H1 (cell line): ENCODE measurements at regions not wholly inside any gene's neighbourhood (a gene's known extent, or its start where the extent isn't known, plus 50 kb on each side); places are given as distances from the start of the nearest gene placed in this dataset.

ENCODE experiments used
- CTCF ChIA-PET: fragments of 300-600 bp; sonication (Branson Sonifier 250); formaldehyde crosslinking; loops from one replicate; lab custom pipeline; 2021; ENCODE audit not compliant: partially characterized antibody; lab: Charles Lee
- POLR2A ChIA-PET: fragments of 300-600 bp; sonication (Branson Sonifier 250); formaldehyde crosslinking; loops from one replicate; lab custom pipeline; 2021; ENCODE audit warnings: inconsistent platforms; ENCODE audit not compliant: partially characterized antibody; lab: Charles Lee
- DNase-seq, 2 experiments: peaks; one replicate each; pipeline versions ENCODE4 v3.0.0 to v3.0.0-alpha.2; 2010 to 2022; ENCODE audit warnings: low spot score in 2 of 2, low read depth in 1 of 2, mixed read lengths in 1 of 2
- FAIRE-seq: peaks from 2 replicates; lab custom pipeline; 2011; peaks lifted over from hg19 to GRCh38; lab: Jason Lieb, UNC
- H2AFZ ChIP-seq: 2 replicates; pipeline ENCODE4 v1.8.1; 2012; ENCODE audit warnings: low read length, inconsistent platforms
- H2AK5ac ChIP-seq: 2 replicates; pipeline ENCODE4 v1.6.1; 2013; ENCODE audit warnings: low read depth, low read length
- H2BK120ac ChIP-seq: replicated peaks from 2 replicates; pipeline ENCODE3; 2013; ENCODE audit warnings: low read depth, low read length, inconsistent platforms
- H2BK12ac ChIP-seq: 2 replicates; pipeline ENCODE4 v1.6.1; 2013; ENCODE audit warnings: low read depth, low read length
- H2BK15ac ChIP-seq: 2 replicates; pipeline ENCODE4 v1.6.1; 2013; ENCODE audit warnings: low read length
- H2BK20ac ChIP-seq: 2 replicates; pipeline ENCODE4 v1.6.1; 2013; ENCODE audit warnings: low read length
- H2BK5ac ChIP-seq: 2 replicates; pipeline ENCODE4 v1.6.1; 2013; ENCODE audit warnings: low read depth, low read length
- H3K14ac ChIP-seq: 2 replicates; pipeline ENCODE4 v1.6.1; 2013; ENCODE audit warnings: inconsistent platforms; ENCODE audit not compliant: insufficient read length
- H3K18ac ChIP-seq: 2 replicates; pipeline ENCODE4 v1.6.1; 2013; ENCODE audit warnings: low read length; ENCODE audit errors: extremely low read depth
- H3K23ac ChIP-seq: 2 replicates; pipeline ENCODE4 v1.6.1; 2013; ENCODE audit warnings: inconsistent platforms; ENCODE audit not compliant: insufficient read length
- H3K23me2 ChIP-seq: 2 replicates; pipeline ENCODE4 v1.6.1; 2013; ENCODE audit warnings: low read depth, low read length
- H3K27ac ChIP-seq: 2 replicates; pipeline ENCODE4 v1.6.1; 2011; ENCODE audit warnings: low read depth, low read length, inconsistent platforms
- H3K27me3 ChIP-seq, 4 experiments: replicated peaks in 1 of 4; 1 replicate in 1 of 4; 2 replicates in 3 of 4; pipeline versions ENCODE4 v1.6.1 to v1.8.1; 2011 to 2013; ENCODE audit warnings: low read length in 3 of 4, mild to moderate bottlenecking in 3 of 4, inconsistent platforms in 2 of 4, mixed read lengths in 2 of 4, moderate library complexity in 1 of 4; ENCODE audit not compliant: control insufficient read depth in 3 of 4, insufficient read depth in 3 of 4; ENCODE audit errors: extremely low read depth in 1 of 4
- H3K36me3 ChIP-seq, 4 experiments: 2 replicates each; pipeline versions ENCODE4 v1.6.1 to v1.8.1; 2011 to 2013; ENCODE audit warnings: mild to moderate bottlenecking in 4 of 4, low read length in 3 of 4, moderate library complexity in 2 of 4, control low read depth in 1 of 4, inconsistent platforms in 1 of 4; ENCODE audit not compliant: insufficient read depth in 4 of 4, control insufficient read depth in 2 of 4
- H3K4ac ChIP-seq: replicated peaks from 2 replicates; pipeline ENCODE3; 2013; ENCODE audit warnings: low read length, low read depth, mixed read lengths, inconsistent platforms; ENCODE audit not compliant: insufficient read length
- H3K4me1 ChIP-seq, 4 experiments: replicated peaks in 1 of 4; 1 replicate in 1 of 4; 2 replicates in 3 of 4; pipeline versions ENCODE4 v1.6.1 to v1.8.1; 2011 to 2013; ENCODE audit warnings: low read length in 3 of 4, inconsistent platforms in 2 of 4, mixed read lengths in 1 of 4; ENCODE audit not compliant: insufficient read depth in 4 of 4, control insufficient read depth in 3 of 4
- H3K4me2 ChIP-seq, 2 experiments: 2 replicates each; pipeline versions ENCODE4 v1.6.1 to v1.8.1; 2011 to 2013; ENCODE audit warnings: low read depth in 2 of 2, low read length in 2 of 2, control low read depth in 1 of 2, inconsistent platforms in 1 of 2, mild to moderate bottlenecking in 1 of 2; ENCODE audit not compliant: insufficient read depth in 1 of 2
- H3K4me3 ChIP-seq, 4 experiments: fragments of 200-600, 300-600 bp in 1 of 4; sonication (generic), shearing (Covaris generic), sonication (Bioruptor Twin) in 1 of 4; 2 replicates each; pipeline versions ENCODE4 v1.5.1 to v1.8.1; 2011 to 2016; ENCODE audit warnings: low read length in 4 of 4, low read depth in 3 of 4, control low read depth in 2 of 4, inconsistent platforms in 2 of 4, mild to moderate bottlenecking in 2 of 4, mixed read lengths in 1 of 4, moderate library complexity in 1 of 4; ENCODE audit not compliant: insufficient read depth in 2 of 4; ENCODE audit errors: extremely low read depth in 1 of 4
- H3K56ac ChIP-seq: replicated peaks from 2 replicates; pipeline ENCODE3; 2013; ENCODE audit warnings: low read depth, mild to moderate bottlenecking, mixed read lengths, low read length, inconsistent platforms; ENCODE audit not compliant: insufficient read length
- H3K79me1 ChIP-seq: 2 replicates; pipeline ENCODE4 v1.6.1; 2013; ENCODE audit warnings: low read depth, low read length, control low read depth
- H3K79me2 ChIP-seq, 2 experiments: 2 replicates each; pipeline versions ENCODE4 v1.6.1 to v1.8.1; 2012 to 2013; ENCODE audit warnings: low read length in 2 of 2, mild to moderate bottlenecking in 2 of 2, inconsistent platforms in 1 of 2; ENCODE audit not compliant: insufficient read depth in 2 of 2, control insufficient read depth in 1 of 2
- H3K9ac ChIP-seq, 4 experiments: replicated peaks in 1 of 4; 1 replicate in 1 of 4; 2 replicates in 3 of 4; pipeline versions ENCODE4 v1.6.1 to v1.8.1; 2011 to 2013; ENCODE audit warnings: low read depth in 3 of 4, low read length in 3 of 4, control low read depth in 2 of 4, mild to moderate bottlenecking in 2 of 4, moderate library complexity in 2 of 4, inconsistent platforms in 1 of 4; ENCODE audit errors: extremely low read depth in 1 of 4
- H3K9me3 ChIP-seq, 2 experiments: 2 replicates each; pipeline versions ENCODE4 v1.6.1 to v1.8.1; 2012 to 2013; ENCODE audit warnings: mild to moderate bottlenecking in 2 of 2, moderate library complexity in 2 of 2, control low read depth in 1 of 2, inconsistent platforms in 1 of 2, low read depth in 1 of 2, low read length in 1 of 2, mixed read lengths in 1 of 2; ENCODE audit not compliant: insufficient read depth in 2 of 2
- H4K20me1 ChIP-seq, 2 experiments: replicated peaks in 1 of 2; 2 replicates each; pipeline versions ENCODE3 to v1.8.1; 2011 to 2013; ENCODE audit warnings: inconsistent platforms in 2 of 2, low read length in 2 of 2, mild to moderate bottlenecking in 1 of 2; ENCODE audit not compliant: insufficient read depth in 2 of 2, control insufficient read depth in 1 of 2
- H4K5ac ChIP-seq: 2 replicates; pipeline ENCODE4 v1.6.1; 2013; ENCODE audit warnings: low read length, low read depth, mixed read lengths, inconsistent platforms; ENCODE audit not compliant: insufficient read length
- H4K8ac ChIP-seq: 2 replicates; pipeline ENCODE4 v1.8.0; 2013; ENCODE audit warnings: mild to moderate bottlenecking, moderate library complexity, low read length, inconsistent platforms; ENCODE audit not compliant: insufficient read depth; ENCODE audit errors: extremely low read depth
- H4K91ac ChIP-seq: replicated peaks from 2 replicates; pipeline ENCODE3; 2013; ENCODE audit warnings: low read length, mixed read lengths, inconsistent platforms; ENCODE audit not compliant: insufficient read length
- EGR1 ChIP-seq: IDR thresholded peaks from 2 replicates; pipeline ENCODE4 v1.6.1; 2011; ENCODE audit warnings: low read depth, low read length, borderline replicate concordance
- GTF2F1 ChIP-seq: IDR thresholded peaks from 2 replicates; pipeline ENCODE4 v1.6.1; 2012; ENCODE audit warnings: low read depth, low read length, improper control_type of control experiment, borderline replicate concordance
- HDAC2 ChIP-seq, 2 experiments: fragments of 300-600 bp in 1 of 2; sonication (generic) in 1 of 2; IDR thresholded peaks; 2 replicates each; pipeline ENCODE4 v1.6.1; 2011 to 2012; ENCODE audit warnings: low read depth in 2 of 2, low read length in 2 of 2, mild to moderate bottlenecking in 2 of 2, moderate library complexity in 2 of 2, borderline replicate concordance in 1 of 2, inconsistent platforms in 1 of 2
- PHF8 ChIP-seq: fragments of 200-600 bp; sonication (generic); conservative IDR thresholded peaks from 2 replicates; pipeline ENCODE4 v1.7.1; 2012; ENCODE audit warnings: low read depth, mild to moderate bottlenecking, inconsistent platforms, low read length, moderate library complexity
- RXRA ChIP-seq: IDR thresholded peaks from 2 replicates; pipeline ENCODE4 v1.6.1; 2011; ENCODE audit warnings: low read depth, mild to moderate bottlenecking, low read length, moderate library complexity; ENCODE audit not compliant: insufficient read depth
- SUZ12 ChIP-seq: fragments of 200-600 bp; sonication (generic); IDR thresholded peaks from 2 replicates; pipeline ENCODE4 v1.6.1; 2012; ENCODE audit warnings: mild to moderate bottlenecking, inconsistent platforms, low read length, moderate library complexity, mixed read lengths
- WGBS, 2 experiments: shearing (Covaris generic) in 1 of 2; methylation state at CpG; one replicate each; pipeline versions ENCODE4 v1.1.6 to v1.1.7; 2013 to 2015; ENCODE audit warnings: low lambda C conversion rate in 2 of 2, mixed read lengths in 2 of 2, inconsistent platforms in 1 of 2, low coverage in 1 of 2, missing lambda C conversion rate in 1 of 2; ENCODE audit not compliant: insufficient replicate concordance in 2 of 2, insufficient coverage in 1 of 2, insufficient read length in 1 of 2; ENCODE audit errors: extremely low coverage in 1 of 2, missing lambda C conversion rate in 1 of 2; 5-methylcytosine and 5-hydroxymethylcytosine counted together
- TF ChIP-seq, protein P1 (sequence below): IDR thresholded peaks from 2 replicates; pipeline ENCODE4 v1.6.1; 2011; ENCODE audit warnings: low read depth, mild to moderate bottlenecking, low read length; ENCODE audit not compliant: insufficient read depth

DNA sequence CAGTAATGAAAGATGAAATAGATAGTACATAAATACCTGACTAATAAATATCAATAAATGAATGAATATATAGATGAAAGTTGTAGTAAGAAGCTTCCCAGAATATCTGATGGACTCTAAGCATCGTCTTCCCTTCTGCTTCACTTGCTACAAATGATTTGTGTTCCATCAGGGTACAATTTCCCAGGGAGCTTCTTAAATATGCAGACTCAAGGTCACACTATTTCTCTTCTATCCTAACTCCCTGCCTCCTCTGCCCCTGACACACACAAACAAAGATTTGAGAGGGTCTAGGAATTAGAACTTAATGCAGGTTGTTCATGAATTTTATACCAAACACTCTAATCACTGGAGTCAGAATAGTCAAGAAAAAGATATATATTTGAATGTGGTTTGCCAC lies 415.9 kb upstream of the TMPRSS15 start:
- no peaks in the 10 kb centered on the region for H3K36me3 ChIP-seq
- H2BK20ac ChIP-seq, result no peak overlapping the region
- no peaks in the 10 kb centered on the region for H3K79me1 ChIP-seq
- no peaks in the 10 kb centered on the region for H4K20me1 ChIP-seq
- H3K4ac ChIP-seq, result no peak overlapping the region
- no peaks in the 10 kb centered on the region for H3K27me3 ChIP-seq
- no peak overlapping the region for H4K91ac ChIP-seq
- no peak for DNase-seq
- no peaks in the 10 kb centered on the region for H3K79me2 ChIP-seq
- H3K18ac ChIP-seq, result no peak overlapping the region
- H4K5ac ChIP-seq, result no peak overlapping the region
- H3K9me3 ChIP-seq, result no peaks in the 10 kb centered on the region
- no peak overlapping the region for H3K4me2 ChIP-seq
- no peak overlapping the region for H2BK15ac ChIP-seq
- no peak overlapping the region for H3K23ac ChIP-seq
- no peak overlapping the region for H3K9ac ChIP-seq
- no peak overlapping the region for H3K56ac ChIP-seq
- TF ChIP-seq, protein P1, sequence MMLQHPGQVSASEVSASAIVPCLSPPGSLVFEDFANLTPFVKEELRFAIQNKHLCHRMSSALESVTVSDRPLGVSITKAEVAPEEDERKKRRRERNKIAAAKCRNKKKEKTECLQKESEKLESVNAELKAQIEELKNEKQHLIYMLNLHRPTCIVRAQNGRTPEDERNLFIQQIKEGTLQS, result no peak
- TF ChIP-seq GTF2F1 (no peak), HDAC2 (IDR thresholded peaks at IDR 0.05; ENCODE audit: borderline replicate concordance in 1 of 2, low read depth in 2 of 2, low read length in 2 of 2) (no peak), SUZ12 (no peak), EGR1 (no peak), PHF8 (no peak), RXRA (no peak)
- TF ChIP-seq, all 59 proteins: peak for 0
- Histone ChIP-seq H4K8ac (no peak overlapping the region), H2BK5ac (no peak overlapping the region), H3K27ac (no peak overlapping the region), H2AK5ac (no peak overlapping the region), H3K4me3 (no peak overlapping the region), H3K23me2 (no peaks in the 10 kb centered on the region), H3K4me1 (no peaks in the 10 kb centered on the region), H3K14ac (no peak overlapping the region), H2AFZ (no peak overlapping the region), H2BK120ac (no peak overlapping the region), H2BK12ac (no peak overlapping the region)
- 96% methylated on average over 1 of the region's 1 CpG; no CpG with 5 or more reads in 1 of the 2 experiments for WGBS, 2 experiments
- no peak for FAIRE-seq
- POLR2A ChIA-PET, result no interaction called here
- CTCF ChIA-PET, result interaction anchor here (0.9 kb wide), 1 partner anchor 26 kb away, joined by 4 read pairs; no protein-coding TSS in a partner anchor
